ENCODE measurements at regions not wholly inside any gene's neighbourhood (a gene's known extent, or its start where the extent isn't known, plus 50 kb on each side); places are given as distances from the start of the nearest gene placed in this dataset.

DNA sequence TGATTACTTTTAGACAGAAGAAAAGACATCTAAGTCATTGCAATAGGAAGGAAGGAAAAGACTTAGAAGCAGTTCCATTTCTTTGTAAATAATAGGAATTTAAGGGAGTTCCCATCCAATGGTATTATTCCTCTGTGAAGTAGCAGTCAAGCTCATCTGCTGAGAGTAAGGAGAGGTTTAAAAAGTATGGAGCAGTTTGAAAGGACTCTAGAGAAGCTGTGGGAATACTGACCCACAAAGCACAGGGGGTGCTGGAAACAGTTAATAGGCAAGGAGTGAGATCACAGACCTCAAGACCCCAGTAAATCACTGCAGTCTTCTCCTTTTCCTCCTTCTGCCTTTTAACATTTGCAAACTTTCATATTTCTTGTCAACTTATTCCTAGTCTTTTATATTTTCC lies 428.5 kb downstream of the ADAMTS20 start:
- no peak overlapping the region for H3K4me3 ChIP-seq (ENCODE audit: low read depth, low read length)
- no peak for DNase-seq (ENCODE audit: low read depth)
- TF ChIP-seq, protein P1, sequence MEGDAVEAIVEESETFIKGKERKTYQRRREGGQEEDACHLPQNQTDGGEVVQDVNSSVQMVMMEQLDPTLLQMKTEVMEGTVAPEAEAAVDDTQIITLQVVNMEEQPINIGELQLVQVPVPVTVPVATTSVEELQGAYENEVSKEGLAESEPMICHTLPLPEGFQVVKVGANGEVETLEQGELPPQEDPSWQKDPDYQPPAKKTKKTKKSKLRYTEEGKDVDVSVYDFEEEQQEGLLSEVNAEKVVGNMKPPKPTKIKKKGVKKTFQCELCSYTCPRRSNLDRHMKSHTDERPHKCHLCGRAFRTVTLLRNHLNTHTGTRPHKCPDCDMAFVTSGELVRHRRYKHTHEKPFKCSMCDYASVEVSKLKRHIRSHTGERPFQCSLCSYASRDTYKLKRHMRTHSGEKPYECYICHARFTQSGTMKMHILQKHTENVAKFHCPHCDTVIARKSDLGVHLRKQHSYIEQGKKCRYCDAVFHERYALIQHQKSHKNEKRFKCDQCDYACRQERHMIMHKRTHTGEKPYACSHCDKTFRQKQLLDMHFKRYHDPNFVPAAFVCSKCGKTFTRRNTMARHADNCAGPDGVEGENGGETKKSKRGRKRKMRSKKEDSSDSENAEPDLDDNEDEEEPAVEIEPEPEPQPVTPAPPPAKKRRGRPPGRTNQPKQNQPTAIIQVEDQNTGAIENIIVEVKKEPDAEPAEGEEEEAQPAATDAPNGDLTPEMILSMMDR (IDR thresholded peaks at IDR 0.05; ENCODE audit: low read depth, low read length), result no peak
- TF ChIP-seq POLR2A (IDR thresholded peaks at IDR 0.05; ENCODE audit: extremely low read depth, insufficient read length) (no peak), MYC (IDR thresholded peaks at IDR 0.05; ENCODE audit: low read depth, low read length) (no peak)
- TF ChIP-seq, protein P2, sequence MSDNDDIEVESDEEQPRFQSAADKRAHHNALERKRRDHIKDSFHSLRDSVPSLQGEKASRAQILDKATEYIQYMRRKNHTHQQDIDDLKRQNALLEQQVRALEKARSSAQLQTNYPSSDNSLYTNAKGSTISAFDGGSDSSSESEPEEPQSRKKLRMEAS (IDR thresholded peaks at IDR 0.05; ENCODE audit: low read depth, low read length), result no peak

DNA sequence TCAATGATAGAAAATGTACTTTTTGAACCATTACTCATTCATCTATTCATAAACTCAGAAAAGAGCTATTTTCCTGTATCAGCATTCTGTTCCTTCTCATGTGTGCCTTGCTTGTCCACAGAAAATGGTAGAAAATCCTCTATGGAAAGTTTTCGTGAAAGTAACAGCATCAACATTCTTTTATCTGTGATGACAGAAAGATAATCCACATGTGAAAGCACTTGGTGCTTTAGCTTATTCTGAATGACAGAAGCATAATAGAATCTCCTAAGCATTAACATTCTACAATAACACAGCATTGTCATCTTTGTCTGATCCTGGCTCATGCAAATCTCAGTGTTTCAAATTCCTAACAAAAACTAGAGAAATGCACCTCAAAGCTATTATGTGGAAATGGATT lies 431.9 kb downstream of the ADAMTS20 start:
- no peak for TF ChIP-seq POLR2A (IDR thresholded peaks at IDR 0.05; ENCODE audit: extremely low read depth, insufficient read length)
- TF ChIP-seq MYC (IDR thresholded peaks at IDR 0.05; ENCODE audit: low read depth, low read length), result no peak
- TF ChIP-seq, protein P2 (IDR thresholded peaks at IDR 0.05; ENCODE audit: low read depth, low read length), result no peak
- TF ChIP-seq, protein P1 (IDR thresholded peaks at IDR 0.05; ENCODE audit: low read depth, low read length), result no peak
- DNase-seq (ENCODE audit: low read depth), result no peak
- no peak overlapping the region for H3K4me3 ChIP-seq (ENCODE audit: low read depth, low read length)

DNA sequence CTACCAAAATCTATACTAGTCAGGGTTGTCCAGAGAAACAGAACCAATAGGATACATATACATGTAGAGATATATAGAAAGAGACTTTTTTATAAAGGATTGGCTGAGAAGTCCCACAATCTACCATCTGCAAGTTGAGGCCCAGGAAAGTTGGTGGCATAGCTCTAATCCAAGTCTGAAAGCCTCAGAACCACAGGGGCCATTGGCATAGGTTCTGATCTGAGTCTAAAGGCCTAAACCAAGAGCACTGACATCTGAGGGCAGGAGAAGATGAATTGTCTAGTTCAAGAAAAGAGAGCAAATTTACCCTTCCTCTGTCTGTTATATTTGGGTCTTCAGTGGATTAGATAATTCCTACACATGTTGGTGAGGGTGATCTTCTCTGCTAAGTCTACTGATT lies 433.1 kb downstream of the ADAMTS20 start:
- TF ChIP-seq, protein P1 (IDR thresholded peaks at IDR 0.05; ENCODE audit: low read depth, low read length), result no peak
- TF ChIP-seq MYC (IDR thresholded peaks at IDR 0.05; ENCODE audit: low read depth, low read length) (no peak), POLR2A (IDR thresholded peaks at IDR 0.05; ENCODE audit: extremely low read depth, insufficient read length) (no peak)
- TF ChIP-seq, protein P2 (IDR thresholded peaks at IDR 0.05; ENCODE audit: low read depth, low read length), result no peak
- DNase-seq (ENCODE audit: low read depth), result no peak
- no peak overlapping the region for H3K4me3 ChIP-seq (ENCODE audit: low read depth, low read length)

DNA sequence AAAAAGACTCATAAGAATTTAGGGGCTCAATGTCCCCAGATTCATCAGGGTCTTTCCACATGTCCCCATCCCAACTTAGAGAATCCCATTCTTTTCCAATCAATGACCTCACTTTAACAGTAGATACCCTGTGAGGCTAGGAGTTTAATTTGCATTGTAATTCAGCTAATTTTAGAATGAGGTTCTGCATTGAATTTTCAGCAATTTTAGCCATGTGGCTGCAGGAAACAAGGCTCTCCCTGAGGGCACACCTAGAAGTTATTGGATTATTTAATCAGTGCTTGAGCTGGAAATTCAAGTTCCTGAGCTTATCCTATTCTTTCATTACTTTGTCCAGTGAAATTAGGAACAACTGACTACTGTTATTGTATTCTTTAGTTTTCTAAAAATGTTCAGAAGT lies 433.8 kb downstream of the ADAMTS20 start:
- H3K4me3 ChIP-seq (ENCODE audit: low read depth, low read length), result no peak overlapping the region
- no peak for TF ChIP-seq MYC (IDR thresholded peaks at IDR 0.05; ENCODE audit: low read depth, low read length)
- TF ChIP-seq, protein P1 (IDR thresholded peaks at IDR 0.05; ENCODE audit: low read depth, low read length), result no peak
- no peak for DNase-seq (ENCODE audit: low read depth)

DNA sequence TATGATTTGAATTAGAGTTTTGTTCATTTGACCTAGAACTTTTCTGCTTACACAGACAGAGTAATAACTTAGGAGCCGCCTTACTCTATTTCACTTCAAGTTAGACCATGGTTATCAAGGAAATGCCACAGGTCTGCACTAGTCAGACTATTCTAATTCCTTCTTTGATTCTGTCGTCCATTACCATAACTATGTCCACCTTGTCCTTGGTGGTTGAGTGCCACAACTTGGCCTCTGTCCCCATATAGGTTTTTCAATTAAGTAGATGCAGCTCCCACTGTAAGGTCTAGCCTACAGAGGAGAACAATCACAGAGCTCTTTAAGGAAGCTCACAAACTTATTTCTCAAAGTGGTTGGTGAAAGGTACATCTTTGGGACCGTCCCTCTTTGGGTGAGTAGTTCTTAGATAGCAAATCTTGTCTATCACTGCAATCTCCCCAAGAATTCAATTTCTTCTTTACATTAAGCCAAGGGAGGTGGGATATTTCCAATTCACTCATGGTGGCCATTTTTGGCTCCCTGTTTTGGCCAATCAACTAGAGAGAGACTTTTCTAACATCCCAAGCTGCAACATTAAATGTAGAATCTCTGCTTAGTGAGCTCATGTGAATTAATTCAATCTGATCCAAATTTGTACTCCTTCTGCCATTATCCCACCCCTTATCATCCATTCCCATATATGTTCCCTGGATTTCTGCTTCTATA lies 434.6 kb downstream of the ADAMTS20 start:
- TF ChIP-seq MYC (IDR thresholded peaks at IDR 0.05; ENCODE audit: low read depth, low read length) (no peak), POLR2A (IDR thresholded peaks at IDR 0.05; ENCODE audit: extremely low read depth, insufficient read length) (no peak)
- TF ChIP-seq, protein P1 (IDR thresholded peaks at IDR 0.05; ENCODE audit: low read depth, low read length), result no peak
- TF ChIP-seq, protein P2 (IDR thresholded peaks at IDR 0.05; ENCODE audit: low read depth, low read length), result no peak
- no peak for DNase-seq (ENCODE audit: low read depth)
- H3K4me3 ChIP-seq (ENCODE audit: low read depth, low read length), result no peak overlapping the region
